Cerebellar nuclear complex (tissue), 1 donor: ENCODE measurements at regions not wholly inside any gene's neighbourhood (a gene's known extent, or its start where the extent isn't known, plus 50 kb on each side); places are given as distances from the start of the nearest gene placed in this dataset.
"Not testable (repeated sequence)": the region's sequence is repeated elsewhere in the genome, so short reads cannot be mapped to it uniquely, and the experiment has no call there.

Experiments
- DNase-seq, 2 experiments: peaks; one replicate each; lab custom pipeline; 2025; lab: John Stamatoyannopoulos, UW

DNA sequence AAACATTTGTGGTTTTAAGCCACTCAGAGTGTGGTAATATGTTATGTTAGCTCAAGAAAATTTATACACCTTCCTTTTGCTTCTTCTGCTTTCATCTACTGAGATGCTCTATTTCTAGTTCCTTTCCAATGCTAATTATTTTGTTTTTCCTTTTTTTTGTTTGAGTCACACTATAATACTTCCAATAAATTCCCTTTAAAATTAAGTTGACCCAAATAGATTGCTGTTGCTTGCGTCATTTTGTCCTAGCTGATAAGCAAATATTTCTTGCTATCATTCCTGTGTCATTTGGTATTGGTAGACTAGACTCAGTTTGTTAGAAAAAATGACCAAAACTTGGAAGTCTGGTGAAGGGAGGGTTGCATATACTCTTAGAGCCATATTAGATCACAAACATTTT lies 437.0 kb upstream of the CNTN6 start:
- no peak for DNase-seq

DNA sequence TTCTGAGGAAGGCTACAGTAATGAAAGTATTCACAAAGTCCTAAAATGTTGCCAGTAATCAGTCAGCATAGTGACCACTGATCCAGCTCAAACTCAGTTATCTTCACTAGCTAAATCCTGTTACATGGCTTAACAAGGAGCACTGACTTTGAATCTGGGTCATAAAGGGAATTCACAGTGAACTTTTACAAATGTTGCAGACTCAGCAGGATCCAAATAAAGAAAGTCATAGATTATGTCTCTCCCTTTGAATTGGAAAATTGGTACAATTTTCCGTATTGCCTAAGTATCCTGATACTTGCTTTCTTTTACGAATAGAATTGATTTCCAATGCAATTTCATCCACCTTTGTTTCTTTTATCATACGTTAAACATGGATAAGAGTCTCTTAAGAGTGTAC lies 431.5 kb upstream of the CNTN6 start:
- DNase-seq, result no peak

DNA sequence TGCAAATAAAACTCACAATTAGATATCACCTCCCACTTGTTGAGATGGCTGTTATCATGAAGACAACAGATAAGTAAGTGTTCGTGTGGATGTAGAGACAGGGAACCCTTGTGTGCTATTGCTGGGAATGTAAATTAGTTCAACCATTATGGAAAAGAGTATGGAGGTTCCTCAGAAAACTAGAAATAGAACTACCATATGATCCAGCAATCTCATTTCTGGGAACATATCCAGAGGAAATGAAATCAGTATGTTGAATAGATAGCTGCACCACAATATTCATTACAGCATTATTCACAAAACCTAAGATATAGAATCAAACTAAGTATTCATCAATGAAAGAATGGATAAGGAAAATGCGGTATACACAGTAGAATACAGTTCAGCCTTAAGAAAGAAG lies 418.7 kb upstream of the CNTN6 start:
- DNase-seq, result no peak

DNA sequence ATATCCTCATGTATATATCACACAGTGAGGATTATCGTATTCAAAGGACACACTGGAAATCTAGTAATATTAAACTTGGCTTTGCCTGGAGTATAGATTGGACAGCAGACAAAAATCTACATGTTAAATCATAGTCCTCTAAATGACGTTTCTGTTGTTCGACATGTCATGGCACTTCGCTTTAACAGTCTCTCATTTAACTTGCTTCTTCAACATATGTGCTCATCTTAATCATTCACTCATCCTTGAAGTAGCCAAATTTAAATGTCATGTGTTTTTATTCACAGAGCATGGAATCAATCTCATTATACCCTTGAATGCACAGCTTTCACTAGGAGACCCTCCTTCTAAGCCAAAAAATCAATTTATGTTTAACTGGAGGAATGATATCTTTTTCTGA lies 417.0 kb upstream of the CNTN6 start:
- DNase-seq, result no peak

DNA sequence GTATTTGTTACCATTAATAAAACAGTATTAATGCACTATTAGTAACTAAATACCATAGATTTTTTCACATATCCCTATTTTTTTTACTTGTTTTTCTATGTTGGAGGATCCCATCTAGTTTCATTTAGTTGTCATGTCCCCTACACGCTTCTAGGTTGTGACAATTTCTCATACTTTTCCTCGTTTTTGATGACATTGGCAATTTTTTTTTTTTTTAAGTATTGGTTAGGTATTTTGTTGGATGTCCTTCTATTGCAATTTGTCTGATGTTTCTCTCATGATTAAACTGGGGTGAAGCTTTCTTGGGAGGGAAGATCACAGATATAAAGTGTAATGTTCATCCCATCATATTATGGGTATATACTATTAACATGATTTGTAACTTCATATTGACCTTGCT lies 409.1 kb upstream of the CNTN6 start:
- DNase-seq, result no peak

DNA sequence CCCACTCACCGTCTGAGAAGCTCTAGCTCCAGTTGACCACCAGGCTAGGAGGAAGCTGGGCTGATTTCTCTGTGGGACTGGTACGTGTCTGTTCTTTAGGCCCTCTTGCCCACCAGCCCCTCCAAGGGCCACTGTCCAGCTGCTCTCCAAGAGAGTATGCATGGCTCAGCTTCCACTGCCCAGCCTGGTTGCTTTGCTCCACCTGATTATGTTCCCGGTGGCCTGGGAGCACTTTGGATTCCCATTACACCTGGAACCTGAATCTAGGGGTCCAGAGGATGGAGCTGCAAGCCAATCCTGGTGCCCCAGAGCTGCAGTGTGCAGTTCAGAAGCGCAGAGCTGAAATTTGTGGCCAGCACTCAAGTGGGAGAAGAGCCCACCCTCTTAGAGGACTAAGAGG lies 402.1 kb upstream of the CNTN6 start:
- no peak for DNase-seq

DNA sequence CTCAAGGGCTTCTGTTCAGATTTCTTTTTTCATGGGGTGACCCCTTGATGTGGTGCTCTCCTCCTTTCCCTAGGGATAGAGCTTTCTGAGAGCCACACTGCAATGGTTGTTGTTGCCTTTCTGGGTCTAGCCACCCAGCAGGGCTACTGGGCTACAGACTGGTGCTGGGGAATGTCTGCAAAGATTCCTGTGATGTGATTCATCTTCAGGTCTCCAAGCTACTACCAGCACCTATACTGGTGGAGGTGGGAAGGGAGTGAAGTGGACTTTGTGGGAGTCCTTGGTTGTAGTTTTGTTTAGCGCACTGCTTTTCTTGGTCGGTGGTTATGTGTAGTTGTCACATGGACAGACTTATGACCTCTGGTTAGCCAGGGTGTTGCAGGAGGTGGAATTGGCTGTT lies 392.3 kb upstream of the CNTN6 start:
- DNase-seq, result no peak

DNA sequence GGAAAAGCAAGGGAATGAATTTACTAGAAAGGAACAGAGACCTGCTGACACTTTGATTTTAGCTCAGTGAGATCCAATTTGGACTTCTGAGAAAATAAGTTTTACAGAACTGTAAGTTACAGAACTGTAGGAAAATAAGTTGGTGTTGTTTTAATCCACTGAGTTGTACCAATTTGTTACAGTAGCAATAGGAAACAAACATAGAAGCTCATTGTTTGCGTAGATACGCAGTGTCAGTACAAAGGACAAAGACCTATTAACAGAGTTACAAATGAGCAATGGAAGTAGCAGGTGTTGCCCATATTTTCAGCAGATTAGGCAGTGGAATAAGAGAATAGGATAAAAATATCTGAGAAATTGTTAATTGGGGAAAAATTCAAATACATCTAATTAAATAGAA lies 385.8 kb upstream of the CNTN6 start:
- DNase-seq, result no peak

DNA sequence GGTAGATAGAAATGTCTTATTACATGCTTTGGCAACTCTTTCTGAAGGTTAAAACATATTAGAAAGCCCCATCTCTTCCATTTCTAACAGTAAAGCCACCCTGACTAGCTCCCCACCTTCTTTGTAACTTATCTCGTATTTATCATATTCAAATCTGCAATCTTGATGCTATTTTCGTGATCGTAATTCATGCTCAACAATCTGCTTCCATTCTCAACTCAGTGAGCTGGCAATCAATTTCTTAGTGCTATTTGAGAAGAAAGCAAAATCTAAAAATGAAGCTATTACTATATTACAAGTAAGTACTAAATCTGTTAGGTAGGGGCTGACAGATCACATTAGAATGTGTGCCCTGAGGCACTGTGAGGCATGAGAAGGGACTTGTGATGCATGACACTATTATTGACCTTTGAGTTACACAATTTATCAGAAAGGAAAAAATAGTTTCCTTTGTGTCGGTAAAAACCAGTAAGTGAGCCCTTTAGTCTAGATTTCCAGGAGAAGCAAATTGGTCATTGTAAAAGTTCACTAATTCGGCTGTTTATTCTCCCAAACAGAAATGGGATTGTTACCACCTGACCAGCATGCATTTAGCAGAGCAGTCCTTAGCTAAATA lies 379.7 kb upstream of the CNTN6 start:
- no peak for DNase-seq

DNA sequence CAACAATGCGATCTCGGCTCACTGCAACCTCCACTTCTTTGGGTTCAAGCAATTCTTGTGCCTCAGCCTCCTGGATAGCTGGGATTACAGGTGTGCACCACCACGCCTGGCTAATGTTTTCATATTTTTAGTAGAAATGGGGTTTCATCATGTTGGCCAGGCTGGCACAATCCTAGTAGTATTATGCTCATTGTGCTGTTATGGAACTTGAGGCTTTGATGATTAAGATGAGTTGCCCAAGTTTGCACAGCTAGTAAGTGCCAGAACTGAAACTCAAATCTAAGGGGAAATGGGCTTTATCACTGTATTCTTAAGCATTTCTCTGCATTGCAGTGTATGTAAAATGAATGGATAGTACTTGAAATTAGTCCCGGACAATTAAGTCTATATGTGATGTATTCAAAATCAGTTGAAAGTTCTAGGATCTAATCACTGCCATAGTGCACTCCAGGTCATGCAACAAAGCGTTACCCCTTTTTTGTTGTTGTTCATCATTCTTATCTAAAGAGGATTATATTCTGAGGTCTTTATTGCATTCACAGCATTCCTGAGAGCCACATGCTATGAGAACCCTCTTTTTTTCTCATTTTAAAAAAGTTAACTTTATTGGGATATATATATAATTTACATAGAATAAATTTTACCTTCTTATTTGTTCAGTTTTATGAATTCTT lies 378.7 kb upstream of the CNTN6 start:
- DNase-seq, result no peak

DNA sequence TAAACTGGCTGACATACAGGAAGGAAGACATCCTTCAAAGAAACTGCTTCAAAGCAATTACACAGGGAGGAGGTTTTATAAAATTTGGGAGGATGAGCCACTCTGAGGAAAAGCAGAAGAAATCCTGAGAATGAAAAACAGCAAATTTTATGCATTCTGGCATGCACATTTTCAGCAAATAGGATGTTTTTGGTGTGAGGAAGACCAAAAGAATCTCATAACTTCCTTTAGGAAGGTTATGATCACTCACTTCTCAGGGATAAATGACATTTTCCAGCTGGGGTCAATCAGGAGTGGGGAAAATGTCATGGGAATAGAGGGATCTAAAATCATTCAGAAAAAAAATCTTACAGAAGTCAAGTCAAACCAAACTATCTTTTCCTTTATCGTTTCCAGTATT lies 371.7 kb upstream of the CNTN6 start:
- DNase-seq, result no peak

DNA sequence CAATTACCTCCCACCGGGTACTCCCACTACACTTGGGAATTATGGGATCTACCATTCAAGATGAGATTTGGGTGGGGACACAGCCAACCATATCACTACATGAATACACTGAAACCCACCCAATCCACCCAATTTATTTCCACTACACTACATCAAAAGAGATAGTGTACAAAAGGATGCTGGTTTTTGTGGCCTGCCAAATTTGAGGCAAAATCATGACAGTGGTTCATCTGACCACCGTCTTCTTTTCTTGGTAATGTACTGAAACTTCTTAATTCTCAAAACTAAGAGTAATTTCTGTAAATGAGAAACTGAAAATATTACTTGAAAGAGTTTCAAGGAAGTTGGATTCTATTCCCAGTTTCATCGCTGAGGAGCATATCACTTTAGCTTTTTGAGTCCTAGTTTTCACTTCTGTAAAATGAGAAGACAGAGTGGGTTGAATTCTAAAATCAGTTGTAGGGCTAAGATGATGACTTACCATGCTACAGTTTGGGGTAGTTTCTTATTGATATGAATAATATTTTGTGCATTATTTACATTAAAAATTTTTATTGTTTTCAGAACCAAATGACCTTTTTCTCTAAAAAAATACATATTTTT lies 360.4 kb upstream of the CNTN6 start:
- no peak for DNase-seq

DNA sequence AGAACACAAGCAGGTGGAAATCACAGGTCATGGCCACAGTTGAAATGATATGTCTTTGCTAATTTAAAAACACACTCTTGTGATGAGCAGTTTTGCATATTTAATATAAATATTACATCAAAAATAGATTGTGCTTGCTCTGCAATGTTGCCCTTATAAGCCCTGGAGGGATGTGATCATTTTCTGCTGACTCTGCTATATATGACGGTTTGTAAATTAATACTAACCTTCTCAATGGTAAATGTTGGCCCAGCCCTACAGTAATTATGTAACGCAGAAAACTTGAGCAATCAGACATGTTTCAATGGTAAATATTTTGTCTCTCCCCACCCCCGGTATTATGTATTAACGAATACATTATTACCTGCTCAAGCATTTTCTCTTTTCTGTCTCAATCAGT lies 359.5 kb upstream of the CNTN6 start:
- DNase-seq, result no peak

DNA sequence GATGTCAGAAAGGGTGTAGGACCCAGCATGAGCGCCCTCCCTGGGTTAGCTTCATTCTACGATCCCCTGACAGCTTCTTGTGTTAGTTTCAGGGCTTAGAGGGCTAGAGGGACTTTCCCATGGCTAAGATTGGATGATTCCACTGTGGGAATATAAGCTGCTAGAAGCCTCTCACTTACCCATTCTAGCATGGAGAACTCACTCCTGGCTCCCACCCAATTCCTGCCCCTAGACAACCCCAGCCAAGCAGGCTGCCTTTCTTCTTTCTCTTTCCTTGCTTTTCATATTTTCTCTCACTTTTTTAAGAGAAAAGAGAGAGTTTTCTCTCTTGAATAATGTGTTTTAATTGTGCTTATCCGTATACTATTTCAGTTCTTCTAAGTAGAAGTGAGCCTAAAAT lies 335.1 kb upstream of the CNTN6 start:
- no peak for DNase-seq

DNA sequence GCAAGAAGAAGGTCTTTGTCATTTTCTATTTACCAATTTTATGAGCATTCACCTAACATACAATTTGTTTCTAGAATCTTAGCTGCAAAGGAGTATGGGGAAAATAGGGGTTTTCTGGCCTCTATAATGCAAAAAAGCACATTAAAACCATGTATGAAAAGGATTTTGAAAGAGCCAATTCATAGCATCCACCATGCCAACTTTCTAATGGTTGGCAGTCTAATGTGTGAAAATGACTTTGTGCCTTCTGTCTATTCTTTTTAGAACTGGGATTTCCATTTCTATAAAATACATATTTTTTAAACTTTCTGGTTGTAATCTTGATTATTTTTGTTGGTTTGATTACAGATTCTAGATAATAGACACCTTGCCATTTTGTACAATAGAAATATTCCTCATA lies 333.7 kb upstream of the CNTN6 start:
- DNase-seq, result no peak

DNA sequence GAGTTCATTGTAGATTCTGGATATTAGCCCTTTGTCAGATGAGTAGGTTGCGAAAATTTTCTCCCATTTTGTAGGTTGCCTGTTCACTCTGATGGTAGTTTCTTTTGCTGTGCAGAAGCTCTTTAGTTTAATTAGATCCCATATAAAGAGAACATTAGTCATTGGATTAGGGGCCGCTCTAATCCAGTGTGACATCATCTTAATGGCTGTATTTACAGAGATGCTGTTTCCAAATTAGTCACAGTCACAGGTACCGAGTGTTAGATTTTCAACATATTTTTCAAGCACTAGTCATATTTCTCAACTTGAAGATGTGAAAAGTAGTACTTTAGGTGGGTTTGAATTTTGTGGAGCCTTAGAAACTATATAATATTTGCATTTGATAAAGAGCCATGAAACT lies 319.4 kb upstream of the CNTN6 start:
- not testable (repeated sequence) for DNase-seq

DNA sequence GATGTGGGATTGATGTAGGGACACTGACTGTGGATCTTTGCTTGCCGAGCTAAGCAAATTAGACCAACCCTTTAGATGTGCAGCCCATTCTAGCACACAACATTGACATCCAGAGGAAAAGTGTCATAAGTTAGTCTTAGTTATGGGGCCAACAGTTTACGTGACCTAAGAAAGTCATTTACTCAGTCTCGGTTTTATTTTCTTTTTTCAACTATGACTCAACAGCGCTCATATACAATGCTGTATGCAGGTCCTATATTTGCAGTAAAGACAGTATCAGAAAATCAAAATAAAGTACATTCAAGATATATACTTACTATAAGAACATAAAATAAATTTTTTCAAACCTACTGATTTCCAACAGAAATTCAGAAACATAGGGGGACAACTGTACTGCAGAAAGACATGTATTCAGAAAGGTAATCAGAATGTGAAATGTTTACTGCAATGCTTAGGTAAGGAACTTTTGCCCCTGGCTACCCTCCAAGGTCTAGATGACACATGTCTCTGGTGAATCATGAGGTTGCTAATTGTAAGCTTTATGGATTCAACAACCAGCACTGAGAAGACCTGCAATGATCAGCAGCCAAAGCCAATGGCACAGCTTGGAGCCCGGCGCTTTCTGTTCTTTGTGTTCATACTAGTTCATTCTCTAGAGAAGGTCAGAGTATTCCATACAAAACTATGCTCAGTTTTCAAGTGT lies 317.5 kb upstream of the CNTN6 start:
- DNase-seq, result no peak

DNA sequence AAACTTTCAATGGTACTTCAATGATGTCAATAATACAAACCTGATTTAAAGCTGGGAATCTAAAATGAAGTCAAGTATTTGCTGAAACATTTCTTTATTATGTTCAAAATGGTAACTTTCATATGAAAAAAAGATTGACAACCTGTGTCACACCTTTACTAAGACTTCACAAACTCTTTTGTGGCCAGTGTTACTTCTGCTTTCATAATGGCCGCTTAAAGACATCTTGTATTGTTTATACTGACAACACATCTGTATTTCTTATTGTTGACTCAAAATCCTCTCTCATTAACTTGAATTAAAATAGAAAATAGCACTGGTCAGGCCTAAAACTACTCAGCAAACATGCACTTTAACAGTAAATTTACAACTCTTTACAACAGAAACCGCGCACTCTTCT lies 312.3 kb upstream of the CNTN6 start:
- DNase-seq, result no peak

DNA sequence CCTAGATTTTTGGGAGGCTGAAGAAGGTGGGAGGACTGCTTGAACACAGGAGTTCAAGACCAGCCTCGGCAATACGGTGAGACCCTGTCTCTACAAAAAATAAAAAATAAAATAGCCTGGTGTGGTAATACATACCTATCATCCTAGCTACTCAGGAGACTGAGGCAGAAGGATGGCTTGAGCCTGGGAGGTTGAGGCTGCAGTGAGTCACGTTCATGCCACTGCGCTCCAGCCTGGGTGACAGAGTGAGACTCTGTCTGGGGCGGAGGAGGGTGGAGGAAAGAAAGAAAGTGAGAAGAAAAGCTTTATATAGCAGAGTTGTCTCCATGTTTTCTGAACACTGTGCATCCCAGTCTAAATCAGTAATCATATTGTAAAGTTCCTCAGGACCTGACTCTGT lies 301.4 kb upstream of the CNTN6 start:
- no peak for DNase-seq

DNA sequence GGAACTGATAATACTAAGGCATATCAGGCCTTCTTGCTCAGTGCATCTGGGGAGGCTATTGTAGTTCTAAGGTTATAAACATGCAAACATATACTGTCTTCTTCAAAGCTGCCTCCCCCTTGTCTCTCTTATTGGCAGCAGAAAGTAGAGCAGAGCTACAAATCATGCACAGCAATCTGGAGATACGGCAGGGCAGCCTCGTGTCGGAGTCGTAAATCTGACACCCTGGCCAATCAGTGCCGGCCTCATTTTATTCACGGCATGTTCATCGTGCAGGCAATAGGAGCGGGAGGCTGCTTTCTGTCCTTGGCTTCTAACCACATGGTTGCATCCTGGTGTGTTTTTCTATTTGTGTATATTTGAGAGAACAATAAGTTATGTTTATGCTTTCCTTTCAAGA lies 300.2 kb upstream of the CNTN6 start:
- DNase-seq, result no peak

DNA sequence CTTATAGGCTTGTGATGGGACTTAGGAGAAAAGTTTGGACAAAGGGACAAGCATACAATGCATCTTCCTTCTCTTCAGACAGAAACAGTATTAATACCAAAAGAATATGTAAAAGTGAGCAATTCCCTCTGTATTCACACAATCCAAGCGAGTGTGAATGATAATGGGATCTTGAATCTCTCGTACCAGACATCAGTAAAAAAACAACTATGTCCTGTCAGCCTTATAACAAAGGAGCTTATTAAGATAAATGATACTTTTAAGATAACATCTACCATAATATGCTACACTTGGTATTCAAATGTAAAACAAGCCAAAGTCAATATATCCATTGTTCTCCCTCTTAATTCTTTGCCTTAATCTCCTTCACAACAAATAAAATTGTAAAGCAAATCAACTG lies 288.6 kb upstream of the CNTN6 start:
- DNase-seq, result no peak

DNA sequence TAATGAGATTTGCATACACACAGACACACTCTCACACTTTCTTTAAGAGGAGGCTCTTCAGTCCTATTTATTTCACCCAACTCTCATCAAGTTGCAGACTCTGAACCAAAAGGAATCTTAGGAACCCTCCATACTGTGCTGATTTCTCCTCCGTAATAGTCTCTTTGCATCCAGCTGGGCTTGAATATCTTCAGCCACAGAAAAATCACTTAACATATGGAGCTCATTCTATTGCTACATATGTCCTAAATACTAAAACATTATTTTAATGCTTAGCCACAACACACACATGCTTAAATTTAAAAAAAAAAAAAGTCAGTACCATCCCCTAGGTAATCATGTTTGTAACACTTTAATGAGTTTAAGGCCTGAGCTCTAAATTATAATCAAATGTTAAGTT lies 287.5 kb upstream of the CNTN6 start:
- DNase-seq, result no peak

DNA sequence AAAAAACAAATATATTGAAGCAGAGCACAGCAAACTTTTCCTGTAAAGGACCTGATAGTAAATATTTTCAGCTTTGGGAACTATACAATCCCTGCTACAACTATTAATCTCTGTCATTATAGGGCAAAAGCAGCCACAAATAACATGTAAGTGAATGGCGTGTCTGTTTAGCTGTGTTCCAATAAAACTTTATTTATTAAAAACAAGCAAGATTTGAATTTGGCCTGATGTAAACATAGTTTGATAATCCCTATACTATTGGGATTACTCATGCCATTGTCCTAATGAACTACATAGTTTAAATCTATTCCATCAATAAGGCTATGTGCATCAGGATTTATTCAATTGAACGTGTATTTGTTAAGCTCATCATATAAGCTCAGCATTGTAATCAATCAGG lies 286.8 kb upstream of the CNTN6 start:
- DNase-seq, result no peak
